Right renal pelvis (tissue), 4 donors: ENCODE measurements at regions not wholly inside any gene's neighbourhood (a gene's known extent, or its start where the extent isn't known, plus 50 kb on each side); places are given as distances from the start of the nearest gene placed in this dataset.

Experiments
- DNase-seq, 4 donors: peaks; one replicate each; pipeline ENCODE4 v3.0.0-alpha.2; 2013; ENCODE audit warnings: low read depth in 4 of 4, low spot score in 3 of 4, missing footprints in 1 of 4

GRCh38 chr3:59698091-59698490 lies 648.3 kb upstream of the CFAP20DC start:
- DNase-seq = no peak

GRCh38 chr3:59696783-59697182 lies 647.0 kb upstream of the CFAP20DC start:
- no peak for DNase-seq

GRCh38 chr3:59695860-59696259 lies 646.0 kb upstream of the CFAP20DC start:
- no peak for DNase-seq

- no peak for DNase-seq
Observed at GRCh38 chr3:59692117-59692516, 642.3 kb upstream of the CFAP20DC start.

- no peak for DNase-seq
Observed at GRCh38 chr3:59690886-59691285, 641.1 kb upstream of the CFAP20DC start.

GRCh38 chr3:59688636-59689035 lies 638.8 kb upstream of the CFAP20DC start:
- DNase-seq = no peak

GRCh38 chr3:59685432-59685831 lies 635.6 kb upstream of the CFAP20DC start:
- no peak for DNase-seq

GRCh38 chr3:59684766-59685165 lies 634.9 kb upstream of the CFAP20DC start:
- no peak for DNase-seq

GRCh38 chr3:59680919-59681318 lies 631.1 kb upstream of the CFAP20DC start:
- DNase-seq = no peak

- no peak for DNase-seq
Observed at GRCh38 chr3:59677747-59678702, 628.2 kb upstream of the CFAP20DC start.

- no peak for DNase-seq
Observed at GRCh38 chr3:59675495-59675894, 625.7 kb upstream of the CFAP20DC start.

- DNase-seq = no peak
Observed at GRCh38 chr3:59663076-59663850, 613.4 kb upstream of the CFAP20DC start.

GRCh38 chr3:59660852-59661625 lies 611.2 kb upstream of the CFAP20DC start:
- DNase-seq = no peak

- no peak for DNase-seq
Observed at GRCh38 chr3:59660376-59660775, 610.6 kb upstream of the CFAP20DC start.

GRCh38 chr3:59659755-59660154 lies 609.9 kb upstream of the CFAP20DC start:
- no peak for DNase-seq

- no peak for DNase-seq
Observed at GRCh38 chr3:59658866-59659265, 609.0 kb upstream of the CFAP20DC start.

GRCh38 chr3:59658274-59658673 lies 608.4 kb upstream of the CFAP20DC start:
- no peak for DNase-seq

- no peak for DNase-seq
Observed at GRCh38 chr3:59655418-59656015, 605.7 kb upstream of the CFAP20DC start.

GRCh38 chr3:59654480-59655417 lies 604.9 kb upstream of the CFAP20DC start:
- DNase-seq = no peak
